Mucosa of gallbladder (tissue), 1 donor: ENCODE measurements at regions not wholly inside any gene's neighbourhood (a gene's known extent, or its start where the extent isn't known, plus 50 kb on each side); places are given as distances from the start of the nearest gene placed in this dataset.

Experiments
- DNase-seq: peaks from one replicate; pipeline ENCODE4 v3.0.0-alpha.2; 2020; ENCODE audit warnings: low spot score
- donor health status: DM: no; HTN: no; CAD: no.

DNA sequence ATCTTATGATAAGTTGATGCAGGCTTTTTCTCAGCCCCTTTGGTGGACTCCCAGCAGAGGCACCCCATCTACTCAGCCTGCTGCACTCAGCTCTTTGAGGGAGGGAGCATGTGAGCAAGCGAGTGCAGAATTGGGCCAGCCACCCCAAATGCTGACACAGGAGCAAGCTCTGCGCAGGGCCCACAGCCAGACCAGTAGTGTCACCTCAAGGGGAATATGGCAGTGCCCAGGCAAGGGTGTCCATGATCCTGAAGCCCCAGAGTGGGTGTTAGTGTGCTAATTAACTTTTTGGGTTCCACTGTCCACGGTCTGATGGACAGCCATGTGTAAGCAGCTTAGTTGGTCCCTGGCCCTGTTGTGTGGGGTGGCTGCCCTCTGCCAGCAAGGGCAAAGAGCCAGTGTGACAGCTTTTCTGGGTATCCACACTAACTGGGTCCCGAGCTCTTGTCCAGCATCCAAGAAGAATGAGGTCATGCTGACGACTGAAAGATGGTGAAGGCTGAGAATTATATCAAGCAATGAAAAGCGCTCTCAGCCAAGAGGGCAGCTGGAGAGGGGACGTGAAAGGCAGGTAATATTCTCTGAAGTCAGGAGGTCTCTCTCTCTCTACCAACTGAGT is 898.3 kb upstream of the PCDH9 start:
- DNase-seq: no peak

GRCh38 chr13:68125087-68125480 is 894.9 kb upstream of the PCDH9 start:
- DNase-seq: no peak

- DNase-seq: no peak
These were observed 894.4 kb upstream of the PCDH9 start for GRCh38 chr13:68124437-68125086.

- DNase-seq: no peak
These were observed 880.1 kb upstream of the PCDH9 start for GRCh38 chr13:68110178-68110768.

GRCh38 chr13:68107667-68108066 is 877.5 kb upstream of the PCDH9 start:
- DNase-seq: no peak

- no peak for DNase-seq
These were observed 869.5 kb upstream of the PCDH9 start for GRCh38 chr13:68099631-68100030.

- no peak for DNase-seq
These were observed 850.9 kb upstream of the PCDH9 start for GRCh38 chr13:68081061-68081460.

- no peak for DNase-seq
These were observed 848.7 kb upstream of the PCDH9 start for GRCh38 chr13:68078874-68079273.

DNA sequence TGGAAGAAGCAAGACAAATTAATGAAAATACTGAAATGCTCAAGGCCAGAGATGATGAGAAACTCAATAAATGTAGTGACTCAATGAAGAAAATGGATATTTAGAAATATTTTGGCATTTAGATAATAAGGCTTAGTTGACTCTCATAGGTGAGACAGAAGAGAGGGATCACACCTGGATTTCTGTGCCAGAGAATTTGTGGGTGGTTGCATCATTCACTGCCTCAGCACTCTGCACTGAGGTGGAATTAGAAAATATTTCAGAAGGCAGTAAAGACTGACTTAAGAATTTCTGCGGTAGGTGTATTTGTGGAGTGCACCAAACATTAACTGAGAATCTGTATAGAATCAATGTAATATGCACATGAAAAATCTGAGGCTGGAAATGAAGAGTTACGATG is 848.3 kb upstream of the PCDH9 start:
- no peak for DNase-seq

DNA sequence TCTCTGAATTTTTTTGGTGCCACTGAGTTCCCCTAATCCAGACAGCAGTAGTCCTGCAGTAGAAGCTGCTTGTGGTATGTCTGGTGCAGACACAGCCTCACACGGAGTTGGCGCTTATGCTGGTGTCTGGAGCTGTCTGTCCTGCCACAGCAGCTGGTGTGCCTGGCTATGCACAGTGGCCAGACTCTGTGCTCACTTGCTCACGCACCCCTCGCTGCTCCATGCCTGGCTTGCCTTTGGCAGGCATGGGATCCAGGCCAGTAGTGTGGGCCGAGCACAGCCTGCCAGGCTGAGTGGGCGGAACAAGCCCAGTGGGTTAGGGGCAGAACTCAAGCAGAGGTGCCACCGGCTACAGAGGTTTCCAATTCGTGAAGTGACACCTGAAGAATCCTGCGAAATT is 845.9 kb upstream of the PCDH9 start:
- no peak for DNase-seq

DNA sequence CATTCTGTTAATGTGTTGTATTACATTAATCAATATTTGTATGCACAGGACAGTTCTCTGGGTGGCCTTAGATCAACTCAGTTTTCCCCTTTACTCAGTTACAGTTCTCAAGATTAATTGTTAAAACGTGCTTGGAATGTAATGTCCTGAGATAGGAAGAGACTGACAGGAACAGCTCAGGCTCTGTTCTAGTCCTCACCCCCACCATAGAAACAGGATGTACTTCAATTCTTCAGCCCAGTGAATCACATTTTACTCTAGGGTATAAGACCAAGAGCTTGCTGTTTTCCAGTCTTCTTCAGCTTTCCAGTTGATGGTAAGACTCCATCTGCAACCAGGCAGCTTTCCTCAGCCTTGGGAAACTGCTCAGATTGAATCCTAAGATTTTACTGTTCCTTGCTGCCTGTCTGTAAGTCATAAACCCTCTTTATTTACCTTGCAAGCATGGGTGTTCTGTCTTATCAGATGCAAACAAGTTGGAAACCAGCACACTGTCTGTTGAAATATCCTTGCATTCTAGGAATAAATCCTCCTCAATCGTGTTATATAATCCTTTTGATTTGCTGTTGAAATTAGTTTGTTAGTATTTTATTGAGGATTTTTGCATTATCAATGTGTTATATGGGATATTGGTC is 836.9 kb upstream of the PCDH9 start:
- DNase-seq: no peak

- DNase-seq: no peak
These were observed 834.0 kb upstream of the PCDH9 start for GRCh38 chr13:68064001-68064770.

- DNase-seq: no peak
These were observed 833.0 kb upstream of the PCDH9 start for GRCh38 chr13:68063181-68063580.

DNA sequence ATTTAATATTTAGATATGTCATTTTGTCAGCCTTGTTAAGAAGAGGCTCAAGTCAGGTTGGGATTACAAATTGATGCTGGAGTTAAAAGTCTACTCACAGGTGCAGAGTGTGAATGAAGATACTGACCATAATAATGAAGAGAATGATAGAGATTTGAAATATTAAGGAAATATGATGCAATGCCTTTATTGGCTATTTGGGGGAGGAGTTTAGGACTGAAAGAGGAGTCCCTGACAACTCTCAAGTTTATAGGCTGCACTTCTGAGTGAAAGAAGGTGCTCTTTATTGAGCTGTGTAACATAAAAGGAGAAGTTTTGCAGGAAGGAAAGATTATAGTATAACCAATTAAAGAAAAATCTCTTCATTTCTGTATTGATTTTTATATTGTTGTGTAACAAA is 827.7 kb upstream of the PCDH9 start:
- no peak for DNase-seq

DNA sequence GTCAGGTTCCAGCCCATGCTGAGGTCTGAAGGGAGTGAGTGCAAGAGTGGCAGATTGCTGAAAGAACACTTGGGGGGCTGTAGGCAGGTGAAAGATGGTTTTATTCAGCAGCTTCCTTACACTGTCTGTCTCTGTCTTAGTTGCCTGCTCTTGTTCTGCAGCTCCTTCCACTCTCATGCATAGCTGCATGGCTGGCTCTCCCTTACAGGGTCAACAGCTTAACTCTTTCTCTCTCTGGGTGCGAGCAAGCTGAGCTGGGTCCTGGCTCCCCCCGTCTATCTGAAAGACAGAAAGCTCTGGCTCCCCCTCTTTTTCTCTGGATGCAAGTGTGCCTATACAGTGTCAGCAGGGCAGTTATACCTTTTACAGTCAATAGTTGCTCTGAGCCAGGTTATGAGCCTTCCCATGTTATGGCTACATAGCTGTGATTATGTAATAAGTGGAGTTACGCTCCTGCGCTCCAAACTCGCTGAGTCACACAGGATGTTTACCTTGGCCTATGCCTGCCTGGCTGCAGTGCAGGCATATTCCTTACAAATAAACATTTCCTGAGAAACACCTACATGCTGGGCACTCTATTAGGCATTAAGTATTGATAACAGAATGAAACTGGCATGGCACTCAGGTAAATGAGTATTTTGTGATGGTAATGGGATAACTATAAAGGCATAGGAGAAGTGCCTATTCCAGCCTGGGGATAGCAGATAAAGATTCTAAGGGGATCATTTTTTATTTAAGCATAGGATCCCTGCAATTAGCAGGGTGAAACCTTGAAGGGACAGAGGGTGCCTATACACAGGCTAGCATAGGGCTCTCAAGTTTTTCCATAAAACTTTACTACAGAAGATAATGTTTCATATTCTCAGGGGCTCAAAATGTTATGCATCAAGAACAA is 826.9 kb upstream of the PCDH9 start:
- DNase-seq: no peak

DNA sequence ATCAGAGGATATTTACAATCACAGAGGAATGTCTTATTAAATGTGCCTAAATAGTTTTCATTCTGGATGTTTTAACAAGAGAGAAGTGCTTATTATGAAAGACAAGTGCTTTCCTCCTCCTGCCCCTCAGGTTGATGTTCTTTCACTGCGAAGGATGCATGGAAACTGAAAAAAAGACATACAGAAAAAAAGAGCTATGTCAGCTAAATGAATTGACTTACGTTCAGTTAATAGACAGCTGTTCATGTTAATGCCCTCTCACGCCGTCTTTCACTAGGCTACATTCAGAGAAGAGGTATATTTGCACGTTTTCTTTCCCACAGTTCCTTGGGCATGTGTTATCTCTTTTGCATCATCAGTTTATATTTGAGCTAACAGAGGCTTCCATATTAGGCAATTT is 821.8 kb upstream of the PCDH9 start:
- no peak for DNase-seq

- no peak for DNase-seq
These were observed 820.6 kb upstream of the PCDH9 start for GRCh38 chr13:68050761-68051160.

DNA sequence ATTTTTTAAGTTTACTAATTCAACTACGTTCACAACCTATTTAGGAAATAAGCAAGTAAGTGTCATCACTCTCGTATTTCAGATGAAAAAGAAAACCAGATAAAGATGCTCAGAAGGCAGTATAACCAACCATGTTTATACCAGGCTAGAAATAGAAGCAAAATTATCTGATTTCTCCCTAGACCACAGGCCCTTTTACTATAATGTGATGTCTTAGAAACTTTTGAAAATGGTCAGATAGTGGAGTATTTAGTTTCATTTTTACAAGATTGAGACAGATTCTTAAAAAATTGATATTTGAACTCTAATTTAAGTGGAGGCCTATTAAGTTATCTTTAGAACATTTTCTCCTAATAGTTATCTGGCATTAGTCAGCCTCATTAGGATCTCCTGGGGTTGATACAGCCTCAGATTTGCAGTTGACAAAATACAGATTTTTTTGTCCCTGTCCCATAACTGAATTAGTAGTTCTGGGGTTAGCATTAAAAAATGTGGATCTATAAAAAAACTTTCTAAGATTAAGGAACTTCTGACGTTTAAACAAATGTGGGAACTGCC is 818.7 kb upstream of the PCDH9 start:
- no peak for DNase-seq

- DNase-seq: no peak
These were observed 817.8 kb upstream of the PCDH9 start for GRCh38 chr13:68047889-68048288.

- DNase-seq: no peak
These were observed 816.8 kb upstream of the PCDH9 start for GRCh38 chr13:68046903-68047302.
